ENCODE measurements at regions not wholly inside any gene's neighbourhood (a gene's known extent, or its start where the extent isn't known, plus 50 kb on each side); places are given as distances from the start of the nearest gene placed in this dataset.

DNA sequence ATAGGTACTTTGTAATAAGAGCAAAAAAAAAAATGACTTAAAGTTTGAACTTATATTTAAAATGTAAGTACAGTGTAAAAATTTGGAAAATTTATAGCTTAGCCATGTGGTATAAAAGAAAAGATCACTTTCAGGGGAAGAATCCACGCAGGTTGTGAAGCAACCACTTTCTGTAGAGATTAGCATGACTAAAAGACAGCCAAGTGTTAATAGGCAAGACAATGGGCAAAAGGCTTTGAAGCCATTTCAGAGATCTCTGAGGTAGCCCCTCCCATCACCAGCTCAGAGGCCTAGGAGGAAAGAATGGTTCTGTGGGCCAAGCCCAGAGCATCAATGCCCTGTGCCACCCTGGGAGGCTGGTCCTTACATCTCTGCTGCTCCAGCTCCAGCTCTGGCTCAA is 346.3 kb upstream of the CHD1 start:
- TF ChIP-seq ZFP3 (CRISPR knock-in tag; IDR thresholded peaks at IDR 0.05) (no peak), ESRRG (CRISPR knock-in tag; IDR thresholded peaks at IDR 0.05) (no peak), SNAI2 (CRISPR knock-in tag; IDR thresholded peaks at IDR 0.05) (no peak), ZNF565 (CRISPR knock-in tag; conservative IDR thresholded peaks at IDR 0.05; ENCODE audit: low read depth) (no peak), ISL1 (CRISPR knock-in tag; IDR thresholded peaks at IDR 0.05) (no peak), TOX (CRISPR knock-in tag; IDR thresholded peaks at IDR 0.05; ENCODE audit: borderline replicate concordance) (no peak), ZNF8 (CRISPR knock-in tag; IDR thresholded peaks at IDR 0.05) (no peak), TCF4 (CRISPR knock-in tag; IDR thresholded peaks at IDR 0.05; ENCODE audit: borderline replicate concordance) (no peak), PPARA (CRISPR knock-in tag; IDR thresholded peaks at IDR 0.05; ENCODE audit: borderline replicate concordance) (no peak), GLIS3 (CRISPR knock-in tag; IDR thresholded peaks at IDR 0.05) (no peak), ZC3H10 (CRISPR knock-in tag; IDR thresholded peaks at IDR 0.05) (no peak), CSDC2 (CRISPR knock-in tag; IDR thresholded peaks at IDR 0.05) (no peak), ARNTL (CRISPR knock-in tag; IDR thresholded peaks at IDR 0.05; ENCODE audit: borderline replicate concordance, low read depth) (no peak), ZNF70 (CRISPR knock-in tag; IDR thresholded peaks at IDR 0.05) (no peak)
- TF ChIP-seq, protein P1, sequence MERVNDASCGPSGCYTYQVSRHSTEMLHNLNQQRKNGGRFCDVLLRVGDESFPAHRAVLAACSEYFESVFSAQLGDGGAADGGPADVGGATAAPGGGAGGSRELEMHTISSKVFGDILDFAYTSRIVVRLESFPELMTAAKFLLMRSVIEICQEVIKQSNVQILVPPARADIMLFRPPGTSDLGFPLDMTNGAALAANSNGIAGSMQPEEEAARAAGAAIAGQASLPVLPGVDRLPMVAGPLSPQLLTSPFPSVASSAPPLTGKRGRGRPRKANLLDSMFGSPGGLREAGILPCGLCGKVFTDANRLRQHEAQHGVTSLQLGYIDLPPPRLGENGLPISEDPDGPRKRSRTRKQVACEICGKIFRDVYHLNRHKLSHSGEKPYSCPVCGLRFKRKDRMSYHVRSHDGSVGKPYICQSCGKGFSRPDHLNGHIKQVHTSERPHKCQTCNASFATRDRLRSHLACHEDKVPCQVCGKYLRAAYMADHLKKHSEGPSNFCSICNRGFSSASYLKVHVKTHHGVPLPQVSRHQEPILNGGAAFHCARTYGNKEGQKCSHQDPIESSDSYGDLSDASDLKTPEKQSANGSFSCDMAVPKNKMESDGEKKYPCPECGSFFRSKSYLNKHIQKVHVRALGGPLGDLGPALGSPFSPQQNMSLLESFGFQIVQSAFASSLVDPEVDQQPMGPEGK (CRISPR knock-in tag; IDR thresholded peaks at IDR 0.05; ENCODE audit: borderline replicate concordance): no peak
- TF ChIP-seq, protein P2, sequence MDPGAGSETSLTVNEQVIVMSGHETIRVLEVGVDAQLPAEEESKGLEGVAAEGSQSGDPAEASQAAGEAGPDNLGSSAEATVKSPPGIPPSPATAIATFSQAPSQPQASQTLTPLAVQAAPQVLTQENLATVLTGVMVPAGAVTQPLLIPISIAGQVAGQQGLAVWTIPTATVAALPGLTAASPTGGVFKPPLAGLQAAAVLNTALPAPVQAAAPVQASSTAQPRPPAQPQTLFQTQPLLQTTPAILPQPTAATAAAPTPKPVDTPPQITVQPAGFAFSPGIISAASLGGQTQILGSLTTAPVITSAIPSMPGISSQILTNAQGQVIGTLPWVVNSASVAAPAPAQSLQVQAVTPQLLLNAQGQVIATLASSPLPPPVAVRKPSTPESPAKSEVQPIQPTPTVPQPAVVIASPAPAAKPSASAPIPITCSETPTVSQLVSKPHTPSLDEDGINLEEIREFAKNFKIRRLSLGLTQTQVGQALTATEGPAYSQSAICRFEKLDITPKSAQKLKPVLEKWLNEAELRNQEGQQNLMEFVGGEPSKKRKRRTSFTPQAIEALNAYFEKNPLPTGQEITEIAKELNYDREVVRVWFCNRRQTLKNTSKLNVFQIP (CRISPR knock-in tag; IDR thresholded peaks at IDR 0.05; ENCODE audit: borderline replicate concordance, low read depth): no peak
- TF ChIP-seq, protein P3, sequence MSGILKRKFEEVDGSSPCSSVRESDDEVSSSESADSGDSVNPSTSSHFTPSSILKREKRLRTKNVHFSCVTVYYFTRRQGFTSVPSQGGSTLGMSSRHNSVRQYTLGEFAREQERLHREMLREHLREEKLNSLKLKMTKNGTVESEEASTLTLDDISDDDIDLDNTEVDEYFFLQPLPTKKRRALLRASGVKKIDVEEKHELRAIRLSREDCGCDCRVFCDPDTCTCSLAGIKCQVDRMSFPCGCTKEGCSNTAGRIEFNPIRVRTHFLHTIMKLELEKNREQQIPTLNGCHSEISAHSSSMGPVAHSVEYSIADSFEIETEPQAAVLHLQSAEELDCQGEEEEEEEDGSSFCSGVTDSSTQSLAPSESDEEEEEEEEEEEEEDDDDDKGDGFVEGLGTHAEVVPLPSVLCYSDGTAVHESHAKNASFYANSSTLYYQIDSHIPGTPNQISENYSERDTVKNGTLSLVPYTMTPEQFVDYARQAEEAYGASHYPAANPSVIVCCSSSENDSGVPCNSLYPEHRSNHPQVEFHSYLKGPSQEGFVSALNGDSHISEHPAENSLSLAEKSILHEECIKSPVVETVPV (CRISPR knock-in tag; IDR thresholded peaks at IDR 0.05): no peak
- no peak for ATAC-seq

DNA sequence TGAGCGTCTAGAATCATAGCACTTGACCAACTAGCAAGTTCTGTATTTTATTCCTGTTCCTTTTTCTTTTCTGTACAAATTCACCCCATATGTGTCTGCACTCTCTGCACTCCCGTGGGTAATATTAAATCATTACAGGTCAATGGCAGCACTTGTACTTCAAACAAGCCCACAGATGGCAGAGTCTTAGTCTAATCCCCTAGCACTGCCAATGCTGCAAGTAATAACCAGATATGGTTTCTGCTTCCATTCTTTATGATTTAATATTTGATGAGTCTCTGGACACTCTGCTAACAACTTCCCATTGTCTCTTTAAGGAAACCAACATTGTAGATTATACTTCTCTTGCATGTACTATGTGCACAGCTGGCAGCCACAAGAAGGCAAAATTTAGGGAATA is 343.8 kb upstream of the CHD1 start:
- TF ChIP-seq ZNF565 (CRISPR knock-in tag; conservative IDR thresholded peaks at IDR 0.05; ENCODE audit: low read depth) (no peak), SNAI2 (CRISPR knock-in tag; IDR thresholded peaks at IDR 0.05) (no peak), ZFP3 (CRISPR knock-in tag; IDR thresholded peaks at IDR 0.05) (no peak), GLIS3 (CRISPR knock-in tag; IDR thresholded peaks at IDR 0.05) (no peak), ISL1 (CRISPR knock-in tag; IDR thresholded peaks at IDR 0.05) (no peak), ARNTL (CRISPR knock-in tag; IDR thresholded peaks at IDR 0.05; ENCODE audit: borderline replicate concordance, low read depth) (no peak), ESRRG (CRISPR knock-in tag; IDR thresholded peaks at IDR 0.05) (no peak), OSR1 (CRISPR knock-in tag; IDR thresholded peaks at IDR 0.05) (no peak), ZNF8 (CRISPR knock-in tag; IDR thresholded peaks at IDR 0.05) (no peak), CSDC2 (CRISPR knock-in tag; IDR thresholded peaks at IDR 0.05) (no peak)
- ATAC-seq: no peak

DNA sequence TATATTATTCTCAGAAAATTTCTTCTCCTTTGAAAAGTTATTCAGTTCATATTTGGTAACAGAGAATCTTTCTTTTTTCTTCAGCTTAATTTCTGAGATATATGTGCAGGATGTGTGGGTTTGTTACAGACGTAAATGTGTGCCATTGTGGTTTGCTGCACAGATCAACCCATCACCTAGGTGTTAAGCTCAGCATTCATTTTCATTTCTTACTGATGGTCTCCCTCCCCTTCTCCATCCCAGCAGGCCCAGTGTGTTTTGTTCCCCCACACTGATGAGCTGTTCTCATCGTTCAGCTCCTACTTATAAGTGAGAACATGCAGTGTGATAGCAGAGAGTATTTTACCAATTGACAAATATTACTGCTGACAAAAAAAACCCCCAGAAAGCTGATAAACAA is 330.0 kb upstream of the CHD1 start:
- no peak for TF ChIP-seq OSR1 (CRISPR knock-in tag; IDR thresholded peaks at IDR 0.05)
- no peak for TF ChIP-seq ZFP3 (CRISPR knock-in tag; IDR thresholded peaks at IDR 0.05)
- TF ChIP-seq CSDC2 (CRISPR knock-in tag; IDR thresholded peaks at IDR 0.05): no peak
- TF ChIP-seq ISL1 (CRISPR knock-in tag; IDR thresholded peaks at IDR 0.05): no peak
- TF ChIP-seq RARB (CRISPR knock-in tag; IDR thresholded peaks at IDR 0.05): no peak
- TF ChIP-seq ARNTL (CRISPR knock-in tag; IDR thresholded peaks at IDR 0.05; ENCODE audit: borderline replicate concordance, low read depth): no peak
- no peak for TF ChIP-seq SNAI2 (CRISPR knock-in tag; IDR thresholded peaks at IDR 0.05)
- no peak for TF ChIP-seq ZNF8 (CRISPR knock-in tag; IDR thresholded peaks at IDR 0.05)
- TF ChIP-seq PPARA (CRISPR knock-in tag; IDR thresholded peaks at IDR 0.05; ENCODE audit: borderline replicate concordance): no peak
- no peak for TF ChIP-seq TCF4 (CRISPR knock-in tag; IDR thresholded peaks at IDR 0.05; ENCODE audit: borderline replicate concordance)
- no peak for ATAC-seq

DNA sequence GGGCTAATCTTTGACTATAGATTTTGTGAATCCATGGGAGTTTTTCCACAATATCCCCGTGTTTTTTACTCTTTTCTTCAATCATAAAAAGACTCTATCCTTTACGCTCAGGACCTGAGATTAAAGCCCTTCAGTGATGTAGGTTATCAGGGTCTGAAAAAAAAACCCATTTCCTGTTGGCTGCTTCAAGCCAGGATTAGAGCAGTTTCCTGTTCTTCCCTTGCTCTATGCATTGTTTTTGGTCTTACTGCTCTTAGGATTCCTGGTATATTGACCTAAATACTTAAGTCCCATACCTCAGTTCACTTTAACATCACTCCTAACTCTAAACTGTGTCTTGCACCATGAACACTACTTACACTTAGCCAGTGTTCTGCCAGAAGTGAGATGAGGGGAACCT is 319.3 kb upstream of the CHD1 start:
- TF ChIP-seq GLIS3 (CRISPR knock-in tag; IDR thresholded peaks at IDR 0.05) (no peak), ZNF565 (CRISPR knock-in tag; conservative IDR thresholded peaks at IDR 0.05; ENCODE audit: low read depth) (no peak), ZNF70 (CRISPR knock-in tag; IDR thresholded peaks at IDR 0.05) (no peak), SNAI2 (CRISPR knock-in tag; IDR thresholded peaks at IDR 0.05) (no peak), TCF4 (CRISPR knock-in tag; IDR thresholded peaks at IDR 0.05; ENCODE audit: borderline replicate concordance) (no peak)

DNA sequence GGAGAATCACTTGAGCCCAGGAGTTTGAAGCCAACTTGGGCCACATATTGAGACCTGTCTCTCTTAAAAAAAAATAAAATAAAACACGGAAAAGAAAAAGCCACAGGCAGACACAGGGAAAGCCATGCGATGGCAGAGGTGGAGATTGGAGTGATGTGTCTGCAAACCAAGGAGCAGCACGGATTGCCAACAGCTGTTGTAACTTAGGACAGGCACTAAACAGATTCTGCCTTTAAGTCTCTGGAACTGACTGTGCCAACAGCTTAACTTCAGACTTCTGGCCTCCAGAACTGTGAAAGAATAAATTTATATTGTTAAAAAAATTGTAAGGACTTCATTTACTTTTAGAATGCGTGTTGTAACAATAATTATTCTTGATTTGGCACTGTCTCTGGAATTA is 318.5 kb upstream of the CHD1 start:
- no peak for ATAC-seq
- TF ChIP-seq, protein P2 (CRISPR knock-in tag; IDR thresholded peaks at IDR 0.05; ENCODE audit: borderline replicate concordance, low read depth): no peak
- TF ChIP-seq, protein P1 (CRISPR knock-in tag; IDR thresholded peaks at IDR 0.05; ENCODE audit: borderline replicate concordance): no peak
- TF ChIP-seq ARNTL (CRISPR knock-in tag; IDR thresholded peaks at IDR 0.05; ENCODE audit: borderline replicate concordance, low read depth): no peak
- TF ChIP-seq TOX (CRISPR knock-in tag; IDR thresholded peaks at IDR 0.05; ENCODE audit: borderline replicate concordance): no peak
- TF ChIP-seq, protein P4, sequence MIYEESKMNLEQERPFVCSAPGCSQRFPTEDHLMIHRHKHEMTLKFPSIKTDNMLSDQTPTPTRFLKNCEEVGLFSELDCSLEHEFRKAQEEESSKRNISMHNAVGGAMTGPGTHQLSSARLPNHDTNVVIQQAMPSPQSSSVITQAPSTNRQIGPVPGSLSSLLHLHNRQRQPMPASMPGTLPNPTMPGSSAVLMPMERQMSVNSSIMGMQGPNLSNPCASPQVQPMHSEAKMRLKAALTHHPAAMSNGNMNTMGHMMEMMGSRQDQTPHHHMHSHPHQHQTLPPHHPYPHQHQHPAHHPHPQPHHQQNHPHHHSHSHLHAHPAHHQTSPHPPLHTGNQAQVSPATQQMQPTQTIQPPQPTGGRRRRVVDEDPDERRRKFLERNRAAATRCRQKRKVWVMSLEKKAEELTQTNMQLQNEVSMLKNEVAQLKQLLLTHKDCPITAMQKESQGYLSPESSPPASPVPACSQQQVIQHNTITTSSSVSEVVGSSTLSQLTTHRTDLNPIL (CRISPR knock-in tag; IDR thresholded peaks at IDR 0.05; ENCODE audit: low read depth): no peak
- TF ChIP-seq TCF4 (CRISPR knock-in tag; IDR thresholded peaks at IDR 0.05; ENCODE audit: borderline replicate concordance): no peak
- no peak for TF ChIP-seq ZFP30 (CRISPR knock-in tag; IDR thresholded peaks at IDR 0.05)
- TF ChIP-seq ZC3H10 (CRISPR knock-in tag; IDR thresholded peaks at IDR 0.05): no peak
- no peak for TF ChIP-seq RARB (CRISPR knock-in tag; IDR thresholded peaks at IDR 0.05)
- TF ChIP-seq CSDC2 (CRISPR knock-in tag; IDR thresholded peaks at IDR 0.05): no peak
- no peak for TF ChIP-seq OSR1 (CRISPR knock-in tag; IDR thresholded peaks at IDR 0.05)
- no peak for TF ChIP-seq ZFP3 (CRISPR knock-in tag; IDR thresholded peaks at IDR 0.05)
- no peak for TF ChIP-seq ISL1 (CRISPR knock-in tag; IDR thresholded peaks at IDR 0.05)
- no peak for TF ChIP-seq ZNF70 (CRISPR knock-in tag; IDR thresholded peaks at IDR 0.05)

More for the DNA sequence above, 319.3 kb upstream of the CHD1 start:
- no peak for ATAC-seq

All from SK-N-SH treated with all-trans-retinoic acid at 6 μM for 48 hours (cell line).